Stimulated activated CD4-positive, alpha-beta T cell treated with anti-CD3 and anti-CD28 coated beads, Interleukin-2, amount 100 ng/mL, for 48 hours (primary cell): ENCODE measurements at regions not wholly inside any gene's neighbourhood (a gene's known extent, or its start where the extent isn't known, plus 50 kb on each side); places are given as distances from the start of the nearest gene placed in this dataset.
"Not testable (repeated sequence)": the region's sequence is repeated elsewhere in the genome, so short reads cannot be mapped to it uniquely, and the experiment has no call there.

Experiments
- DNase-seq, 2 donors: peaks; one replicate each; pipeline ENCODE4 v3.0.0-alpha.2; 2020

DNA sequence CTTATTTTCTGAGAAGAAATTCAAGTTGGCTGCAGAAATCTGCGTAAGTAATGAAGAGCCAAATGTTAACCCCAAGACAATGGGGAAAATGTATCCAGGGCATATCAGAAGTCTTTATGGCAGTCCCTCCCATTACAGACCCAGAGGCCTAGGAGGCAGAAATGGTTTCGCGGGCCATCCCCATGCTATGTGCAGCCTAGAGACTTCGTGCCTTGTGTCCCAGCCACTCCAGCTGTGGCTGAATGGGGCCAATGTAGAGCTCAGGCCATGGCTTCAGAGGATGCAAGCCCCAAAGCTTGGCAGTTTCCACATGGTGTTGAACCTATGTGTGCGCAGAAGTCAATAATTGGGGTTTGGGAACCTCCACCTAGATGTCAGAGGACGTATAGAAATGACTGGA, 131.9 kb downstream of the GPR37 start:
- DNase-seq: no peak

- DNase-seq: no peak
Observed at GRCh38 chr7:124630395-124630794, 135.2 kb downstream of the GPR37 start.

DNA sequence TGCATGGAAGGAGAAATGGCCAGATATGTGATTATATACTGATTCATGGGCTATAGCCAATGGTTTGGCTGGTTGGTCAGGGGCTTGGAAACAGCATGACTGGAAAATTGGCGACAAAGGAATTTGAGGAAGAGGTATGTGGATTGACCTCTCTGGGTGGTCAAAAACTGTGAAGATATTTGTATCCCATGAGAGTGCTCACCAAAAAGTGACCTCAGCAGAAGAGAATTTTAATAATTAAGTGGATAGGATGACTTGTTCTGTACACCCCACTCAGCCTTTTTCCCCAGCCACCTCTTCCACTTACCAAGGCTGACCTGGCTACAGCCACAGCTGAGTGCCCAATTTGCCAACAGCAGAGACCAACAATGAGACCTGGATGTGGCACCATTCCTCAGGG, 146.7 kb downstream of the GPR37 start:
- DNase-seq: no peak

- DNase-seq: not testable (repeated sequence)
Observed at GRCh38 chr7:124618051-124618450, 147.5 kb downstream of the GPR37 start.

DNA sequence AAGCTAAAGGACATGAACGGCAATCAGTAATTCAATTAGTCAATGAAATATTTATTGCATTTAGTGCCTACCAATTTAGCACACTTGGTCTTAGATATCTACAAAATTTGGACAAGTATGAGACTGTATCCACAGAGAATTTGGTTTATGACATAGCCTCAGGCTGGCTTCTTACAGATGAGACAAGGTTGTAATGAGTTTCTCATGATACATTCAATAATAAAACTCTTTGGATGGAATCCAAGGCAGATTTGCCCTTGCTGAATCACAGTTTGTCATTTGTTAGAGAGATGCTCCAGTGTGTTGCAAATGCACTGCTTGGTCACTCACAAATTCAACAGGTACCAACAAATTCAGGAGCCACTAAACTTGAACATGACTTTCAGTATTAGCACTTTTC, 162.5 kb downstream of the GPR37 start:
- DNase-seq: no peak

GRCh38 chr7:124597509-124597908, 168.1 kb downstream of the GPR37 start:
- DNase-seq: no peak

- DNase-seq: no peak
Observed at GRCh38 chr7:124596881-124597280, 168.7 kb downstream of the GPR37 start.

DNA sequence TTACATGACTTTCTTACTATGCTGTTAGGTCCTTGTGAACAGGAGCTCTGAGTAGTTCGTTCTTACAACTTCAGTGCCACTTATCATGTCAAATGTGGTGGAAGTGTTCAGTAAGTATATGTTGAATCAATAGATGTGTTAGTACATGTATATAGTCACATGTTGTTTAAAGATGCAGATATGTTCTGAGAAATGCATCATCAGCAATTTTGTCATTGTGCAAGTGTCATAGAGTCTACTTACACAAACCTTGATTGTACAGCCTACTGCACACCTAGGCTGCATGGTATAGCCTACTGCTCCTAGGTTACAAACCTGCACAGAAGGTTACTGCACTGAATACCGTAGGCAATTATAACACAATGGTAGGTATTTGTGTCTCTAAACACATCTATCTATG, 174.8 kb downstream of the GPR37 start:
- DNase-seq: no peak

DNA sequence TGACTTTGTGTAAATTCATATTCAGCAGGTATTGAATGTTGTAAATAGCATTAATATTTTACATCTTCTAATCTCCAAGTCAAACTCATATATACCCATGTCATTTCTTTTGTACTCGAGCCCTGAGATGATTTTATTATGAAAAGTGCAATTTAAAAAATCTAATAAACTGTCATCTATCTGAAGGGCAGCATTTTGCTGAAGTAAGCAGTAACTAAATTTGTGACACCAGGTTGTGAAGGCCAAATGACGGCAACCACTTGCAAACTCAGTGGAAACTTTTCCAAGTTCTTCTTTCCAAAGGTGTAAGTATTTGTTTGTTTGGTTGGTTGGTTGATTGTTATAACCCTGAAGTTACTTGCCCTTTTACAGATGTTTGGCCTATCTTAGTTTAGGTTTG, 188.3 kb downstream of the GPR37 start:
- no peak for DNase-seq

DNA sequence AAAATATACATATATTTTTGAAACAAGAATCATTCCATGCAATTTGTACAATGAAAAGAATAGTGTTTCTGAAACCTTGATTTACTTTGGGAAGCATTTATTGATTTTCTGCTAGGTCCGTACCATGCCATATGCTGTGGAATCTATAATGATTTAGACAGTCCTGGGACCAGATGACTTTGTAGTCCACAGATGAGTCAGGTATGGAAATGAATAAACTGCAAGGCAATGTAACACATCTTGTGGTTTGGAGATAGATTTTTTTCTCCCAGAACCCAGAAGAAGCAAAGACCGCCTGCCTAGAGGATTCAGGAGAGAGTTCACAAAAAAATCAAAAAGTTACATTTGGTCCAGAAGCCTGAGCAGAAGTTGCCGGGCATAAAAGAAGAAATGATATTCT, 190.4 kb downstream of the GPR37 start:
- DNase-seq: no peak

DNA sequence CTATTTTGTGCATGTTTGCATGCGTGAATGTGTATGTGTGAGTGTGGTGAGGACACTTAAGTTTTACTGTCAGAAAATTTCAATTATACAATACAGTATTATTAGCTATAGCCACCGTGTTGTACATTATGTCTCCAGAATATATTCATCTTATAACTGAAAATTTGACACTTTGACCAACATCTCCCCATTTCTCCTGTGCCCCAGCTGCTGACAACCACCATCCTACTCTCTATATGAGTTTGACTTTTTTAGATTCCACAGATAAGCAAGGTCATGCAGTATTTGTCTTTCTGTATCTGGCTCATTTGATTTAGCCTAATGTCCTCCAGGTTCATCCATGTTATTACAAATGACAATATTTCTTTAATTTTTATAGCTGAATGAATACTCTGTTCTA, 195.0 kb downstream of the GPR37 start:
- DNase-seq: no peak

DNA sequence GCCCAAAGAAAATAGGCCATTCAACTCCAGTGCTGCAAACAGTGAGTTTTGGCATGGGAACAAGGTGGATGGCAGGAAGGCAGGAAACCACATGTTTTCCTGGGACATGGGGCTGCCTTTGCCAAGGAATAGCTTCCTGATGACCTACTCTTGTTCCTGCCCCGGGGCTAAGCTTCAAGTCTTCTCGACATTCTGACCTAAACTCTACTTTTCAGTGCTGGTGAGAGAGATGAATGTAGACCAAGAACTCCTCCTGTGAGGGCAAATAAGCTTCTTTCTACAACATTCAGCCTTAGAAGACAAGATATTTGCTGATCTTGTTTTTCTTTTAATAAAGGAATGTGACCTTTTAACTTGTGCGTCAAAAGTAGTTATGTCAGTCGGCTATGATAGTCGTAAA, 199.0 kb downstream of the GPR37 start:
- no peak for DNase-seq

DNA sequence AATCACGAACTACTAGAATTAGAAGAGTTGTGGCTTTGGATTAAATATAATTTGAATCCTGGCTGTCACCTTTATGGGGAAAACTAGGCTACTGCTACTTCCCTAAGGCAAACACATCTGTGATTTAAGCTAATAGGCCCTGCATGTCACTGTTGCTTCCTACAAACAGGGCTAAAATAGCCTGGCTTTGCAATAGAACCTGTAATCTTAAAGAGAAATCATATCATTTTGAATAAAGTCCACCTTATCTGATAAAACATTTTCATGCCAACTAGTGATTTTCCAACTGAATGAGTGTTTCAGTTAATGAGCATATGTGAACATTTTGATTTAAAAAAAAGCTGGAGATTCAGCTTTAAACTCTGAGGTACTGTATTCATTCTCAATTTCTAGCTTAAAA, 208.0 kb downstream of the GPR37 start:
- DNase-seq: no peak

DNA sequence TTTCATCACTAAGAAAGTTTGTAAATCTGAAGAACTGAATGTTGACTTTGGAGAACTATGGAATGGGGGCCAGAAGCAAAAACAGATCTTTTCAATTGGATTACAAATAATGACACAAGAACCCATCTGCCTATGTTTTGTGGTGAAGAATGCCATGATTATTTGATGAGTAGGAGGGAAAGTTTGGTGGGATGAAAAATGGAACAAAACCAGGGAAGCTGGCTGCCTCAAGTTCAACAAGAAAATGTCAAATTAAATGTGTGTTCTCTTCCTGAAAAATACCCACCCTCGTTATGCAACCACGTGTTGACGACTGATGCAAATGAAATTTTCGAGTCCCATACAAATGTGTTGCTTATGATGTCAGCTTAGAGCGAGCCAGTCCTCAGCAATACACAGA, 208.5 kb downstream of the GPR37 start:
- no peak for DNase-seq

DNA sequence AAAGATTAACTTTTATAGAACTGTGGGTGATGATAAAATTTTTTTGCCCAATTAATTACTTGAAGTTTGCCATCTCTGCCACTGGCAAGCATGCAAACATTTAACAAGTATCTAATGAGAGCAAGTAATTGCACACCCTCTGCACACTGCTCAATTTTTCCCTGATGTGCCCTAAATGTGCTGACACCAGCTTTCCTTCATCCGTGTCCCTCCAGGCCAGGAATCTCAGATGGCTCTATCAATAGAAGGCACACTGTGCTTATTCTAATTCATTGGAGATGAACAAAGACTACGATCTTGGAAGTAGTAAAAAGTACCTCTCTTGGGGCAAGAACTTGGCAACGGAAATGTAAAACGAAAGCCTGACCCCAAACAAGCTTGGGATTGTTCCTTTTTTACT, 212.1 kb downstream of the GPR37 start:
- no peak for DNase-seq

DNA sequence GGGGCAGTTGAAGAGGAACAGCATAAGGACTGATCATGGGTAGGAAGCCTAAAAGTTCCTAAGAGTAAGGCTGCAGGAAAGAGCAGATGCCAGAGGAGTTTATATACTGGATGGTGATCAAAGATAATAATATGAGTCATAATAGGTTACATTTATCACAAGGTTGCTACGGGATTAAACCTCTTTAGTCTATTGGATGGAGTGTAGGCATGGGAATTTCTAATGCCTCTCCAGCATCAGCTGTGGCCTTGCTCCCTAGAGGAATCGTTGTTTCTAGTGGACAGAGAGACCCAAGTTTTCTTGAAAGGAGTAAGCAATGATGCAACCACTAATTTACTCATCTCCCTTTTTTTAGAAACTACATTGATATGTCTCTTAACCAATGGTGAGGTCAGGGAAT, 213.4 kb downstream of the GPR37 start:
- no peak for DNase-seq

DNA sequence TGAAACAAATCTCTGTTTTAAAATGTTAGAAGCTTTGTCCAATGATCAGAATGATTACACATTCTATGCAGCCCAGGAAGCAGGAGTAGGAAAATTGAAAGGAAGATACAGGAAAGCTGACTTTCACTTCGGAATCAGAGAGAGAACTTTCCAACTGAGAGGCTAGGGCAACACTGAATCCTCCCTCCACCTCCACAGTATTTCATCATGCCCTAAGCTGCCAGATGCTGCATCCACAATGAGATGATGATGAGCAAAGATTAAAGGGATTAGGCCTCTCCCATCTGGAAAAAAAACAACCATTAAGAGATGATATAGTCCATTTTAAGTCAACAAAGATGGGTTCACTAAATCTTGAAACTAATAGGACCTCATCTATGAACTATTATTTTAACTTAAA, 215.6 kb downstream of the GPR37 start:
- DNase-seq: no peak

DNA sequence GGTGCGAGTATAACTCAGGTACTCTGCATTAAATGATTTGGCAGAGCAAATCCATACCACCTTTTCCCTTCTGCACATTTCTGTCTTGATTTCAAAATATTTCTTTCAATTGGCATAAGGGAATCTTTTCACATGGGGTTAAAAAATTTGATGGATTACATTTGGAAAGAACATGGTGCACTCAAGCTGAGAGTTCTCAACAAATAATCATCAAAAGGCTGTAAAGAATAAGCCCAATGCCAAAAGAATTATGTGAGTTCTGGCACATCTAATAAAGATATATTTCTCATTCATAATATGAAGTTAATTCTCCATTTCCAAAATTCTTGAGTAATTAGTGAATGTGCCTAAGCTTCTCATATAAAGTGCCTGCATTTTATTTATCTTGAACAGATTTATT, 223.1 kb downstream of the GPR37 start:
- DNase-seq: no peak

DNA sequence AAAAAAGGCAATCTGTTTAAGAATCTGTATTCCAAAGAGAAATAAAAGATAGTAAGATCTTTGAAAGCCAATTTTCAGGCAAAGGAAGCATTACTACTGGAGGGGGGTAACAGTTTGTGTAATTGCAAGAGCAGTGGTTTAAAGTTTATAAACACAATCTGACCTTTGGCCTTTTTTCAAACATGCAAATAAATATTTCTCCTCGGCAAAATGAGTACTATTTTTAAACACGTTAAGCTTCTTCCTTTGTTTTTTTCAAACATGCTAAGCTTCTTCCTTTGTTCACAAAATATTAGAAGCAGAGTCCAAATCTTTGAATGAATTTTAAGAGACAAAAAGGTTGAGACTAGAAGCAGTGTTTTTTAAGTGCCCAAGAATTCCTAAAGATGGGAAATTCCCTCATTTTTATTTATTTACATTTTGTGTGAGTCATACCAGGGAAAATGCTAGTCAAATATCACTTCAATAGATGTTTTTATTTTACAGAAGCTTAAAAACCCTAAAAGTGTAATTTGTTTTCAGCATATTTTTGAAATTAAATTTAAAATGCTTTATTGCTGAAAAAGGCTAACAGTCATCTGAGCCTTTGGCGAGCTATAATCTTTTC, 229.3 kb downstream of the GPR37 start:
- no peak for DNase-seq

- no peak for DNase-seq
Observed at GRCh38 chr7:124532166-124532565, 233.4 kb downstream of the GPR37 start.

DNA sequence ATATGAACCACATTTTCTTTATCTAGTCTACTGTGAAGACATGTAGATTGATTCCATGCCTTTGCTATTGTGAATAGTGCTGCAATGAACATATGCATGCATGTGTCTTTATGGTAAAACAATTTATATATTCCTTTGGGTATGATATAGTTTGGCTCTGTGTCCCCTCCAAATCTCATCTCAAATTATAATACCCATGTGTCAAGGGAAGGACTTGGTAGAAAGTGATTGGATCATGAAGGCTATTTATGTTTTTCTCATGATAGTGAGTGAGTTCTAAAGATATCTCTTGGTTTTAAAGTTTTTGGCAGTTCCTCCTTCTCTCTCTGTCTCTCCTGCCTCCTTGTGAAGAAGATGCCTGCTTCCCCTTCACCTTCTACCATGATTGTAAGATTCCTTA, 248.7 kb downstream of the GPR37 start:
- no peak for DNase-seq

GRCh38 chr7:124515106-124515830, 250.3 kb downstream of the GPR37 start:
- DNase-seq: no peak

GRCh38 chr7:124514471-124514870, 251.1 kb downstream of the GPR37 start:
- DNase-seq: no peak

DNA sequence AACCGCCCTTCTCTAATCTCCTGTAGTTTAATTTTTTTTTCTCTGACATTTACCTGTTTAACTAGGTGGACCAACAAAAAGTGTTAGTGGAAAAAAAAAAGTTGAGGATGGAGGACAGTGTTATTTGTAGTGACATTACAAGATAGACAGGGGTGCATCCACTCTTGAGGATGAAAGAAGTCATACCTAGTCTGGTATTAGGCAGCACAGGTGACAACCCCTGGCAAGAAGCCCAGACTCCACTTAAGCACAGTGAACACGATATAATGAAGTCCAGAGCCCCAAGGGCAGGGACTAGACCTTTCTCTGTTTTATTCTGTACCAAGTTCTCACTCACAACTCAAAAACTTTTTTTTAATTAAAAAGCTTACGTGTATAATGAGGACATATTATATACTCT, 268.4 kb downstream of the GPR37 start:
- no peak for DNase-seq

DNA sequence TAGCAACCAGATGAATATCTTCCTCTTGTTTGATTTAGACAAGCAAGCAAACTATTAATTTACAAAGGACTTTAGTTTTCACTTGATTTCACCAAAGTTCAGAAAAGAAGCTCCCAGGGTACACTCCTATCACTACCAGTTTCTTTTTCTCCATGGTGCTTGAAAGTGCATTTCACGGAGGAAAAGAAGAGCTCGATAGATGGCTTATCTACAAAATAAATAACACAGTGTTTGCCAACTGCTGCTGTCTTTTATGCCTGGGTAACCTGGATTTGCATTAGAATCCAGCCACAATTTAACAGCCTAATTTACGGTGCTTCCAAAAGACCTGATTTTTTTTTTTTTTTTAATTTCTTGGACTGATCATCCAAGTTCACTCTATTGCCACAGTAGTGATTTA, 275.7 kb downstream of the GPR37 start:
- no peak for DNase-seq
